IPS-15b (cell line): ENCODE measurements at regions not wholly inside any gene's neighbourhood (a gene's known extent, or its start where the extent isn't known, plus 50 kb on each side); places are given as distances from the start of the nearest gene placed in this dataset.

Source experiments
- H3K27me3 ChIP-seq: one replicate; pipeline ENCODE4 v1.6.1; 2013; ENCODE audit warnings: low read length; ENCODE audit not compliant: control insufficient read depth, insufficient read depth
- H3K36me3 ChIP-seq: one replicate; pipeline ENCODE4 v1.6.1; 2013; ENCODE audit warnings: low read length; ENCODE audit not compliant: control insufficient read depth, insufficient read depth
- H3K4me1 ChIP-seq: one replicate; pipeline ENCODE4 v1.6.1; 2013; ENCODE audit warnings: mild to moderate bottlenecking, low read length; ENCODE audit not compliant: control insufficient read depth, insufficient read depth
- H3K4me3 ChIP-seq: one replicate; pipeline ENCODE4 v1.5.1; 2013; ENCODE audit warnings: low read depth, low read length
- H3K9ac ChIP-seq: one replicate; pipeline ENCODE4 v1.6.1; 2013; ENCODE audit warnings: low read depth, mild to moderate bottlenecking, low read length
- H3K9me3 ChIP-seq: one replicate; pipeline ENCODE4 v1.6.1; 2013; ENCODE audit warnings: mild to moderate bottlenecking, low read length; ENCODE audit not compliant: control insufficient read depth, insufficient read depth

DNA sequence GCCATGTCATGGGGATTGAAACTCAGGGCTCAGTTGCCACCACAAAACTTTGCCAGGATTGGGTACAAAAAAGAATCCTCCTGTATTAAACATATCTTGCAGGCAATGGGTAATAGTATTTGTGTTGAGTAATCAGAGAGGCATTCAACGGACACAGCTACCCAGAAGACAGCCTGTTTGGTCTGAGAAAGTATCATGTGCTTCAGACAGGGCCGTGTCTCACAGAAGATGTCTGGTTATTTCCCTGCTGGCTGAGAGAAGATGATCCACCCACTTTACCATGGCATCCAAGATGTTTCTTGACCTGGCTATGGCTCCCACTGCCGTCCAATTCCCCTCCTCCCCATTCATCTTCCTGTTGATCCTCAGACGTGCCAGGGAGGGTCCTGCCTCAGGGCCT lies 304.3 kb upstream of the XYLT1 start:
- H3K9ac ChIP-seq: no peak overlapping the region
- no peaks in the 10 kb centered on the region for H3K9me3 ChIP-seq
- H3K27me3 ChIP-seq: no peaks in the 10 kb centered on the region
- H3K4me1 ChIP-seq: peaks cover 2% of the 10 kb centered on the region
- H3K4me3 ChIP-seq: no peak overlapping the region
- no peaks in the 10 kb centered on the region for H3K36me3 ChIP-seq

DNA sequence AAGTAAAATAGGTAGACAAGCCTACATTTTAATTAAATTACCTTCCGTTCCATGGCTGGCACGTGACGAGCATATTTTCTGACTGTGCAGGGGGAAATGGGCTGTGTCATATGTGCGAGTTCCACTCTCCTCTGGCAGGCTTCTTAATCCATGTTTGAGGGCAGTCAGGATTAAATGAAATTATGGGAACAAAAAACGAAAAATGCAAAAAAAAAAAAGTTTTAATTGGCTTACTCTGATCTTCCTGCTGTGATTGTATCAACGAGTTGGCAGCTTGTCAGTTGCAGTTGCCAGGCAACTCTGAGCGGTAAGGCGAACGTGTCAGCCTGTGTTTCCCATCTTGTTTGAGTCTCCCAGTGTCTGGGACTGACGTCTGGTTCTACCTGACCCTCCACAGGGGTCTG lies 302.9 kb upstream of the XYLT1 start:
- Histone ChIP-seq H3K9me3 (no peaks in the 10 kb centered on the region), H3K9ac (no peak overlapping the region), H3K27me3 (no peaks in the 10 kb centered on the region), H3K4me3 (no peak overlapping the region), H3K4me1 (peaks cover 2% of the 10 kb centered on the region), H3K36me3 (no peaks in the 10 kb centered on the region)

DNA sequence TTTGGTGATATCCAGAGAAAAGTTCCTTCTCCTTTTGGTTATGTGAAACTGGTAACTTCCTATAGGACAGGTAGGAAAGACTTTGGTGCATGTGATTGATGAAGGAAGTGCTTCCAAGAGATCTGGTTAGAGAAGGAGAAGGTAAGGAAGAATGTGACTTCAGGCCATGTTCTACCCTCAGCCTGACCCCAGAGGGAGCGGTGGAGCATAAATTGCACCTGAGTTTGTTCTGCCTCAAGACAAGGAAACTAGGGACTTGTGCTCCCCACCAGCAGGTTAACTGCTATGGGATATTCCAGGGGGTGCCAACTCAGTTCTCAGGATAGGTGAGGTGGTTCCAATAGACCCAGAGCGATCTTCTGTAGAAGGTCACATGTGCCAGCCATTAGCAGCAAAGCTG lies 299.3 kb upstream of the XYLT1 start:
- Histone ChIP-seq H3K9me3 (no peaks in the 10 kb centered on the region), H3K9ac (no peak overlapping the region), H3K4me3 (no peak overlapping the region), H3K27me3 (no peaks in the 10 kb centered on the region), H3K36me3 (no peaks in the 10 kb centered on the region), H3K4me1 (peaks cover 2% of the 10 kb centered on the region)

DNA sequence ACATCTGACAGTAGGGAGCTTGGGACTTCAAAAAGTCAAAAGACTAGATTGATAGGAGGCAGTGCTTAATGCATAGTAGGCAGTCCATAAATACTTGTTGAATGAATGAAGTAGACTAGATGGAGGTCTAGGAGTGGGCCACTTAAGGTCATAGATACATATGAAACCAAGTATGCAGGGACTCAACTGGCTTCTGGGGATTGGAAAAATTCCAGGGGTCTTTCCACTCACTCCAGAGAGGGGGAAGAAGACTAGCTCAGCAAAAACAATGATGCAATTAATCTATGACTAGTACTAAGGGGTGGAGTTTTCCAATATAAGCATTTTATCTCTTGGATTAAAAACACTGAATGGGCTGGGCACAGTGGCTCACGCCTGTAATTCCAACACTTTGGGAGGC lies 298.3 kb upstream of the XYLT1 start:
- Histone ChIP-seq H3K9ac (no peak overlapping the region), H3K4me1 (peaks cover 2% of the 10 kb centered on the region), H3K9me3 (no peaks in the 10 kb centered on the region), H3K36me3 (no peaks in the 10 kb centered on the region), H3K4me3 (no peak overlapping the region), H3K27me3 (no peaks in the 10 kb centered on the region)

DNA sequence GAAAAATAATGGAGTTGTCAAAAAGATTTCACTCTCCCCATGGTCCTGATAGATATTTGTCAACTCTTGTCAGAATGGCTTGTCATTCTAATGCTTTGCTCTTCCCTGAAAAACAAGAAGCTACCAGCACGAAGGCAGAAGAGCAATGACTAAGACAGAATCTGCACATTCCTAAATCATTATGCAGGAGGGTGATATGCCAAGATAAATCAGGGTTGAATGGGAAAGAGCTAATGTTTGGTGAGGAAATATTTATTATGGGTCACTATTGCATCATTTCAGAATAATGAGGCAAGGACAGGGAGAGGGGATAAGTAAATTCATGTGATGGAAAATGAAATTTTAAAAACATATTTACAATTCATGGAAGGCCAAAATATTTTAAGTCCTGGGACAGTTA lies 297.5 kb upstream of the XYLT1 start:
- H3K27me3 ChIP-seq: no peaks in the 10 kb centered on the region
- no peaks in the 10 kb centered on the region for H3K36me3 ChIP-seq
- no peak overlapping the region for H3K4me3 ChIP-seq
- H3K9ac ChIP-seq: no peak overlapping the region
- H3K4me1 ChIP-seq: no peaks in the 10 kb centered on the region
- no peaks in the 10 kb centered on the region for H3K9me3 ChIP-seq

DNA sequence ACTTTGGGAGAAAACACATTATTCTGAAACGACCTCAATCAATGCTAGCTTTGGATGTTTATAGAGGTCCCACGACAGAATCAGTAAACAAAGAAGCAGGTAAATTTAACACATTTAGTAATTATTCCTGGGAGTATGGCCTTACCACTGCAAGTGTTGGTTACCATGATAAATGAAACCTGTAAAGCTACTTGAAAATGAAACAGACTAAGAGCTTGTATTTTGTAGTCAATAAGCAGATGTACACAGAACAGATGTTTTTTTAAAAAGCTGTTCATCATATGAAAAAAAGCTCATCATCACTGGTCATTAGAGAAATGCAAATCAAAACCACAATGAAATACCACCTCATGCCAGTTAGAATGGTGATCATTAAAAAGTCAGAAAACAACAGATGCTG lies 295.3 kb upstream of the XYLT1 start:
- Histone ChIP-seq H3K27me3 (no peaks in the 10 kb centered on the region), H3K4me3 (no peak overlapping the region), H3K4me1 (no peaks in the 10 kb centered on the region), H3K9me3 (no peaks in the 10 kb centered on the region), H3K36me3 (no peaks in the 10 kb centered on the region), H3K9ac (no peak overlapping the region)

DNA sequence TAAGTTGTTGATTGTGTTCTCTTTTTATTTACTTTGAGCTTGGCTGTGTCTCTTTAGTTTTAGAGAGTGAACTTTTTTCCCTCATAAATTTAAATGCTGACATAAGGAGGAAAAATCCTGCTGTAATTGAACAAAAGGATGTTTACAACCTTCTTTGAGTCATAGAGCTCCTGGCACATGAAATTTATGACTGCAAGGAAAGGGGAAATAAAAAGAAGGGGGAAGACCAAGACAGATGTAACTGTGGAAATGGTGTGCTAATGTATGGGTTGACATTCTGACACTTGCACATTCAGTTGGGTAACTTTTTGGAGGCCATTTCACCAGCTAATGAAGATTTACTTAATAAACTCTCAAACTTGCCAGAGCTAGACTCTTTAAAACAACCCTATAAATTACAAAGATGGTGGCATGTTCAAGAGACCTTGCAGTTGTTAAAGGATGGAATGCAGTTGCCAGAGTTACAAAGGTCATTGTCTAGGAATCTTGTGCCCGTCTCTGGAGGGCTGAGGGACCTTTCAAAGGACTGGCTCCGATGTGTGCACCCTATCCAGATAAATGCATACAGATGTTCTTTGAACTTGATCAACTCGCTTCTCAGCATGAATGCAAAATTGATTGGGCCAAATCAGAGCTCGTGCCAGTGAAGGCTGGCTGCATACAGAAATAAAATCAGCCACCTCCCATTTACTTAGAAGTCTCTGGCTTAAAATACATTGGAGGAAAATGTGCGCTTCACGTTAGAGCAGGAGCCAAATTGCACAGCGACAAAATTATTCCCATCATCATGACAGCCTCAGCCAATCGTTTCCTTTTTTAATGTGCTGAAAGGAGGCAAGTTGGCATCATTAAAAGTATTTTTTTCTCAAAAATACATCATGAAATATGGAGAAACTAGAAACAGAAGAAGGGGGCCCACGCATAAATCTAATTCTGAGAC lies 289.0 kb upstream of the XYLT1 start:
- H3K4me1 ChIP-seq: peaks cover 10% of the 10 kb centered on the region
- no peak overlapping the region for H3K9ac ChIP-seq
- no peaks in the 10 kb centered on the region for H3K36me3 ChIP-seq
- H3K9me3 ChIP-seq: no peaks in the 10 kb centered on the region
- no peaks in the 10 kb centered on the region for H3K27me3 ChIP-seq
- H3K4me3 ChIP-seq: no peak overlapping the region

DNA sequence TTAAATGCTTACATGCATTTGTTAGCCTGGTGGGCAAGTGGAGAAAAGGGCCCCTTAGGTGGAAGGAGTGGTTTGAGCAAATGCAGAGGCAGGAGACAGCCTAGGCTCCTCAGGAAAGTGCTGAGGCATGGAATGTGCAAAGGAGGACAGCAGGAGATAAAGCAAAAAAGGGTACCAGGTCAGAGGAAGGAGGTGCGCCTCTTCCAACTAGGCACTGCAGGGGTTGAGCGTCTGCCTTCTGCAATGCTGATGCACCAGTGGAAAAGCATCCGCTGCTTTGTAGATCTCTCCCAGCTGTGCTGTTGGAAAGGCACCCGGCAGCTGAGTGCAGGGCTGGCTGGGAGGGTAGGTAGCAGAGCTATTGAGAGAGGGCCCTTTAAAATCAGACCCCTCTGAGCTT lies 287.0 kb upstream of the XYLT1 start:
- Histone ChIP-seq H3K27me3 (no peaks in the 10 kb centered on the region), H3K9ac (no peak overlapping the region), H3K4me1 (peaks cover 10% of the 10 kb centered on the region), H3K4me3 (no peak overlapping the region), H3K36me3 (no peaks in the 10 kb centered on the region), H3K9me3 (no peaks in the 10 kb centered on the region)

DNA sequence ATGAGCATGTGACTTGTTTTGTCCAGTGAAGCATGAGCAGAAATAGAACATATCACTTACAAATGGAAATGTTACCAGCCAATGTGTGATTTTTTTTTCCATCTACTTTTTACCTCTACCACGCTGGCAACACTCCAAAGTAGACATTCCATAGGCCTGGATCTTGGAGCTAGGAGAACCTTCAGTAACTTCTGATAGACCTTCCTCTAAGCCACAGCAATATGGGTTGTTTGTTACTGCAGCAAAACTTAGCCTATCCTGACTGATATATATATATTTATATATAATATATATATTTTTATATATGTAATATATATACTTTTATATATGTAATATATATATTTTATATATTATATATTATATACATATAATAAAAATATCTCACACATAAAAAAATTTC lies 284.4 kb upstream of the XYLT1 start:
- H3K27me3 ChIP-seq: no peaks in the 10 kb centered on the region
- H3K36me3 ChIP-seq: no peaks in the 10 kb centered on the region
- H3K4me3 ChIP-seq: no peak overlapping the region
- H3K9me3 ChIP-seq: no peaks in the 10 kb centered on the region
- no peak overlapping the region for H3K9ac ChIP-seq
- H3K4me1 ChIP-seq: peaks cover 10% of the 10 kb centered on the region

DNA sequence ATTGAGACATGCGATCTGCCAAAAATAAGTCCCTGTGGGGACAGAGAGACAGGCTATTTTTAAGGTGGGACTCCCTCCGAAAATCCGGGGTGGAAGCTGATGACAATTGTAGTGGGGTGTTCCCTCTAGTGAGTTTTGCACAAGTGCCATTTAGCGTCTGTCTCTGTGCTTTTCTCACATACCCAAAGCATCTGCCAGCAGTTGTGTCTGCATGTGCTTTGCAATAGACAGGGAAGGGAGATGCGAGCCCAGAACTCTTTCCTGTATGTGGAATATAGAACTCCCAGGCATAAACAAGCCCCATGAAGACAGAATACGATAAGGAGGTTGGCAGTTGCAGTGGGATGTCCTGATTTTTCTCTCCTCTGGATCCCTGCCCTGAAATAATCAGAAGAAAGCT lies 282.7 kb upstream of the XYLT1 start:
- Histone ChIP-seq H3K9ac (no peak overlapping the region), H3K27me3 (no peaks in the 10 kb centered on the region), H3K36me3 (no peaks in the 10 kb centered on the region), H3K9me3 (no peaks in the 10 kb centered on the region), H3K4me1 (peaks cover 14% of the 10 kb centered on the region), H3K4me3 (no peak overlapping the region)

DNA sequence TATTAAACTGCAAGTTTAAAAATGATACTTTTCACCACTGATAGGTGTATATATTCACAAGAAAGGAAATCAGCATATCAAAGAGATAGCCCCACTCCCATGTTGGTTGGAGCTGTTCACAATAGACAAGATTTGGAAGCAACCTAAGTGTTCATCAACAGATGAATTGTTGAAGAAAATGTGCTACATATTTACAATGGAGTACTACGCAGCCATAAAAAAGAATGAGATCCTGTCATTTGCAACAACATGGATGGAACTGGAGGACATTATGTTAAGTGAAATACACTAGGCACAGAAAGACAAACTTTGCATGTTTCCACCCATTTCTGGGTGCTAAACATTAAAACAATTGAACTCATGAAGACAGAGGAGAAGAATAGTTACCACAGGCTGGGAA lies 278.9 kb upstream of the XYLT1 start:
- Histone ChIP-seq H3K27me3 (no peaks in the 10 kb centered on the region), H3K4me3 (no peak overlapping the region), H3K9ac (no peak overlapping the region), H3K9me3 (no peaks in the 10 kb centered on the region), H3K36me3 (no peaks in the 10 kb centered on the region), H3K4me1 (peaks cover 10% of the 10 kb centered on the region)

DNA sequence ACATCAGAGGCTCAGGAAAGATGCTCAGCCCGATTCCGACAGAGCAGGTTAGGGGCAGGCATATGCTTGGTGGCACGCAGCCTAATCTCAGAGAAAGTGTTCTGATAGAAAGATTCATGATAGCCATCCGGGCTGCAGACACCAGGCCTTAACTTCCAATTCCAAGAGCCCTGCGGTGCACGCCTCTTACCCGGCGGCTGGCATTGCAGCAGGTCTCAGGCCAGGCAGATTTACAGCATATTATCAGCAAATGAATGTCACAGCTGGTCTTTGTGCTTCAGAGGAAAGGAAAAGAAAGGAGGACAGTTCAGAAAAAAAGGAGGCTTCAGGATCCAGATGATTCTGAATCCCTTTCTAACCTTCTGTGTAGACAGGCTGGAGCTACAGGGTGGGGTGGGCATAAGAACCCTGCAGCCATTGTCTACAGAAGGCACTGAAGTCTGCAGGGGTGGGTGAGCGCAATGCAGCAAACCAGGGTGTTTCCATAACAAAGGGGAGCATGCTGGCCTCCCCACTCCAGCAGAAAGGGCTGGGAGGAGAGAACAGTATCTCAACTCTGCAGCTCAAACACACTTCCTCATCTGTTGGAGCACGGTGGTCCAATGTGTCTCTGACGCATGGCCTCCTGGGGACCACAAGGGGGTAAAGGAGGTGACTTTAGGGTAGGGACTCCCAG lies 277.4 kb upstream of the XYLT1 start:
- Histone ChIP-seq H3K9me3 (no peaks in the 10 kb centered on the region), H3K4me1 (peaks cover 15% of the 10 kb centered on the region), H3K36me3 (no peaks in the 10 kb centered on the region), H3K9ac (no peak overlapping the region), H3K4me3 (no peak overlapping the region), H3K27me3 (no peaks in the 10 kb centered on the region)
